GF-D8 (cell line): ENCODE measurements at regions not wholly inside any gene's neighbourhood (a gene's known extent, or its start where the extent isn't known, plus 50 kb on each side); places are given as distances from the start of the nearest gene placed in this dataset.

ENCODE experiments used
- DNase-seq: peaks from one replicate; lab custom pipeline; 2025; lab: John Stamatoyannopoulos, UW

- no peak for DNase-seq
Measured at GRCh38 chr18:10387399-10387798, 67.0 kb upstream of the APCDD1 start.

GRCh38 chr18:10388373-10388772 is 66.1 kb upstream of the APCDD1 start:
- no peak for DNase-seq

- DNase-seq, result no peak
Measured at GRCh38 chr18:10391506-10391905, 62.9 kb upstream of the APCDD1 start.

- no peak for DNase-seq
Measured at GRCh38 chr18:10397004-10397403, 57.4 kb upstream of the APCDD1 start.

GRCh38 chr18:10398571-10398970 is 55.9 kb upstream of the APCDD1 start:
- DNase-seq, result no peak

- no peak for DNase-seq
Measured at GRCh38 chr18:10399465-10399864, 55.0 kb upstream of the APCDD1 start.

- no peak for DNase-seq
Measured at GRCh38 chr18:10400534-10401307, 53.7 kb upstream of the APCDD1 start.

GRCh38 chr18:10401521-10401920 is 52.9 kb upstream of the APCDD1 start:
- no peak for DNase-seq

GRCh38 chr18:10401930-10402329 is 52.5 kb upstream of the APCDD1 start:
- DNase-seq, result no peak

- no peak for DNase-seq
Measured at GRCh38 chr18:10402871-10403559, 51.4 kb upstream of the APCDD1 start.

- no peak for DNase-seq
Measured at GRCh38 chr18:10403708-10404107, 50.7 kb upstream of the APCDD1 start.

- DNase-seq, result no peak
Measured at GRCh38 chr18:10404168-10404567, 50.3 kb upstream of the APCDD1 start.
